H1 (cell line): ENCODE measurements at regions not wholly inside any gene's neighbourhood (a gene's known extent, or its start where the extent isn't known, plus 50 kb on each side); places are given as distances from the start of the nearest gene placed in this dataset.

Experiments used
- CBX5 ChIP-seq: fragments of 300-800, 300-1000 bp; sonication (generic); IDR thresholded peaks from 2 replicates; pipeline ENCODE4 v1.7.1; 2016; ENCODE audit warnings: antibody characterized with exemption, low read length, low read depth
- CBX8 ChIP-seq: fragments of 300-800, 300-1000 bp; sonication (generic); IDR thresholded peaks from 2 replicates; pipeline ENCODE4 v1.7.1; 2016; ENCODE audit warnings: low read depth, low read length, borderline replicate concordance
- CTCF ChIP-seq, 3 experiments: IDR thresholded peaks; 1 replicate in 2 of 3; 2 replicates in 1 of 3; pipeline versions ENCODE4 v1.5.1 to v1.6.1; 2011; ENCODE audit warnings: low read length in 3 of 3, mild to moderate bottlenecking in 3 of 3, inconsistent platforms in 2 of 3, low read depth in 1 of 3, moderate library complexity in 1 of 3; ENCODE audit not compliant: insufficient read depth in 1 of 3; ENCODE audit errors: control extremely low read depth in 1 of 3
- EP300 ChIP-seq, 2 experiments: IDR thresholded peaks; 1 replicate in 1 of 2; 2 replicates in 1 of 2; pipeline ENCODE4 v1.6.1; 2011 to 2012; ENCODE audit warnings: low read depth in 2 of 2, low read length in 2 of 2, mild to moderate bottlenecking in 2 of 2, borderline replicate concordance in 1 of 2, inconsistent platforms in 1 of 2, moderate library complexity in 1 of 2
- EZH2 ChIP-seq: fragments of 200-600 bp; sonication (generic); IDR thresholded peaks from 2 replicates; pipeline ENCODE4 v1.7.1; 2012; ENCODE audit warnings: low read depth, mild to moderate bottlenecking, moderate library complexity, low read length, inconsistent platforms; ENCODE audit not compliant: severe bottlenecking
- NRF1 ChIP-seq: IDR thresholded peaks from 2 replicates; pipeline ENCODE4 v1.6.1; 2011; ENCODE audit warnings: mild to moderate bottlenecking, low read depth, low read length, improper control_type of control experiment
- POLR2A ChIP-seq, 2 experiments: IDR thresholded peaks; 1 replicate in 1 of 2; 2 replicates in 1 of 2; pipeline ENCODE4 v1.6.1; 2011; ENCODE audit warnings: low read depth in 2 of 2, low read length in 2 of 2, mild to moderate bottlenecking in 2 of 2; ENCODE audit errors: control extremely low read depth in 1 of 2
- POLR2AphosphoS5 ChIP-seq: IDR thresholded peaks from 2 replicates; pipeline ENCODE4 v1.6.1; 2011; ENCODE audit warnings: low read depth, low read length
- RBBP5 ChIP-seq: IDR thresholded peaks from 2 replicates; pipeline ENCODE4 v1.7.1; 2012; ENCODE audit warnings: low read depth, mild to moderate bottlenecking, inconsistent platforms, low read length, moderate library complexity, borderline replicate concordance
- RXRA ChIP-seq: IDR thresholded peaks from 2 replicates; pipeline ENCODE4 v1.6.1; 2011; ENCODE audit warnings: low read depth, mild to moderate bottlenecking, low read length, moderate library complexity; ENCODE audit not compliant: insufficient read depth
- TCF12 ChIP-seq: IDR thresholded peaks from 2 replicates; pipeline ENCODE4 v1.6.1; 2011; ENCODE audit warnings: low read depth, mild to moderate bottlenecking, low read length
- TF ChIP-seq, protein P1 (sequence below): IDR thresholded peaks from 2 replicates; pipeline ENCODE4 v1.6.1; 2012; ENCODE audit warnings: low read length, inconsistent platforms

GRCh38 chr9:11992866-11993265 lies 700.3 kb upstream of the TYRP1 start:
- TF ChIP-seq EP300 (IDR thresholded peaks at IDR 0.05; ENCODE audit: borderline replicate concordance in 1 of 2, low read depth in 2 of 2, low read length in 2 of 2) (no peak), EZH2 (no peak), CTCF (IDR thresholded peaks at IDR 0.05; ENCODE audit: control extremely low read depth in 1 of 3, insufficient read depth in 1 of 3, low read depth in 1 of 3, low read length in 3 of 3) (no peak), POLR2AphosphoS5 (no peak), RBBP5 (no peak), TCF12 (no peak), POLR2A (IDR thresholded peaks at IDR 0.05; ENCODE audit: control extremely low read depth in 1 of 2, low read depth in 2 of 2, low read length in 2 of 2) (no peak), CBX5 (no peak), NRF1 (no peak), RXRA (no peak), CBX8 (no peak)
- TF ChIP-seq, protein P1, sequence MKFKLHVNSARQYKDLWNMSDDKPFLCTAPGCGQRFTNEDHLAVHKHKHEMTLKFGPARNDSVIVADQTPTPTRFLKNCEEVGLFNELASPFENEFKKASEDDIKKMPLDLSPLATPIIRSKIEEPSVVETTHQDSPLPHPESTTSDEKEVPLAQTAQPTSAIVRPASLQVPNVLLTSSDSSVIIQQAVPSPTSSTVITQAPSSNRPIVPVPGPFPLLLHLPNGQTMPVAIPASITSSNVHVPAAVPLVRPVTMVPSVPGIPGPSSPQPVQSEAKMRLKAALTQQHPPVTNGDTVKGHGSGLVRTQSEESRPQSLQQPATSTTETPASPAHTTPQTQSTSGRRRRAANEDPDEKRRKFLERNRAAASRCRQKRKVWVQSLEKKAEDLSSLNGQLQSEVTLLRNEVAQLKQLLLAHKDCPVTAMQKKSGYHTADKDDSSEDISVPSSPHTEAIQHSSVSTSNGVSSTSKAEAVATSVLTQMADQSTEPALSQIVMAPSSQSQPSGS, result no peak
